Fibroblast of pulmonary artery (primary cell): ENCODE measurements at regions not wholly inside any gene's neighbourhood (a gene's known extent, or its start where the extent isn't known, plus 50 kb on each side); places are given as distances from the start of the nearest gene placed in this dataset.
A peak's percentile ranks its signal among the peaks of the same experiment; 100 is the strongest.

Experiments
- DNase-seq: peaks from one replicate; pipeline ENCODE4 v3.0.0-alpha.2; 2010; ENCODE audit warnings: low read depth
- H3K4me3 ChIP-seq: replicated peaks from 2 replicates; pipeline ENCODE4 v1.5.1; 2011; ENCODE audit warnings: low read depth, mild to moderate bottlenecking, control low read depth, low read length, moderate library complexity
- CTCF ChIP-seq: IDR thresholded peaks from 2 replicates; pipeline ENCODE4 v1.5.1; 2011; ENCODE audit warnings: mild to moderate bottlenecking, control low read depth, low read length, inconsistent platforms; ENCODE audit errors: missing control alignments

- no peak for TF ChIP-seq CTCF
- DNase-seq = no peak
- no peak overlapping the region for H3K4me3 ChIP-seq
Observed at GRCh38 chr5:54639621-54640020, 122.1 kb downstream of the SNX18 start.

- H3K4me3 ChIP-seq = no peak overlapping the region
- TF ChIP-seq CTCF = no peak
- DNase-seq = no peak
Observed at GRCh38 chr5:54638106-54638505, 120.5 kb downstream of the SNX18 start.

- no peak overlapping the region for H3K4me3 ChIP-seq
- TF ChIP-seq CTCF = no peak
- peak; percentile 76 for DNase-seq
Observed at GRCh38 chr5:54637654-54638053, 120.1 kb downstream of the SNX18 start.

GRCh38 chr5:54634089-54634488 is 116.5 kb downstream of the SNX18 start:
- no peak for DNase-seq
- H3K4me3 ChIP-seq = no peak overlapping the region
- no peak for TF ChIP-seq CTCF

GRCh38 chr5:54632131-54632701 is 114.7 kb downstream of the SNX18 start:
- TF ChIP-seq CTCF = no peak
- no peak overlapping the region for H3K4me3 ChIP-seq

GRCh38 chr5:54630738-54631359 is 113.3 kb downstream of the SNX18 start:
- H3K4me3 ChIP-seq = no peak overlapping the region
- TF ChIP-seq CTCF = no peak
- DNase-seq = peak; percentile 51

More at GRCh38 chr5:54632131-54632701, 114.7 kb downstream of the SNX18 start:
- DNase-seq = peak; percentile 42

- no peak for DNase-seq
- no peak for TF ChIP-seq CTCF
- no peak overlapping the region for H3K4me3 ChIP-seq
Observed at GRCh38 chr5:54629115-54629514, 111.6 kb downstream of the SNX18 start.
